Testis (tissue), 2 donors: ENCODE measurements at regions not wholly inside any gene's neighbourhood (a gene's known extent, or its start where the extent isn't known, plus 50 kb on each side); places are given as distances from the start of the nearest gene placed in this dataset.

Source experiments
- DNase-seq: peaks from one replicate; pipeline ENCODE4 v3.0.0-alpha.2; 2019
- H3K27ac ChIP-seq, 2 donors: fragments of 200-600 bp; sonication (generic); one replicate each; pipeline ENCODE4 v1.5.1; 2019
- H3K27me3 ChIP-seq: fragments of 200-600 bp; sonication (generic); one replicate; pipeline ENCODE4 v1.5.1; 2019
- H3K36me3 ChIP-seq: fragments of 200-600 bp; sonication (generic); one replicate; pipeline ENCODE4 v1.5.1; 2017; ENCODE audit warnings: low read depth; ENCODE audit errors: missing control alignments
- H3K4me1 ChIP-seq: fragments of 200-600 bp; sonication (generic); one replicate; pipeline ENCODE4 v1.5.1; 2019
- H3K4me3 ChIP-seq, 2 donors: fragments of 200-600 bp; sonication (generic); one replicate each; pipeline ENCODE4 v1.5.1; 2017 to 2019
- H3K9me3 ChIP-seq: fragments of 200-600 bp; sonication (generic); one replicate; pipeline ENCODE4 v1.5.1; 2017
- CTCF ChIP-seq, 3 experiments: fragments of 450-650 bp in 2 of 3; fragments of 200-600 bp in 1 of 3; sonication (generic) in 1 of 3; IDR thresholded peaks; one replicate each; pipeline ENCODE4 v1.5.1; 2016 to 2019; ENCODE audit warnings: antibody characterized with exemption in 3 of 3, mild to moderate bottlenecking in 2 of 3, moderate library complexity in 1 of 3
- POLR2A ChIP-seq: fragments of 450-650 bp; IDR thresholded peaks from one replicate; pipeline ENCODE4 v1.6.1; 2017; ENCODE audit warnings: antibody characterized with exemption, mild to moderate bottlenecking, moderate library complexity
- WGBS, 2 donors: methylation state at CpG; one replicate each; pipeline ENCODE4 v1.1.5; 2018; 5-methylcytosine and 5-hydroxymethylcytosine counted together
- intact Hi-C: fragments of 100-400 bp; cut with DNase I; formaldehyde crosslinking; loops from one replicate; pipeline ENCODE4 v1.15.1; 2023; ENCODE audit warnings: low total_unique reads

GRCh38 chr11:43200031-43200430 is 111.8 kb upstream of the API5 start:
- DNase-seq: no peak
- Histone ChIP-seq H3K36me3 (no peaks in the 10 kb centered on the region), H3K27ac (no peak overlapping the region), H3K9me3 (no peaks in the 10 kb centered on the region), H3K4me3 (no peak overlapping the region), H3K4me1 (no peaks in the 10 kb centered on the region), H3K27me3 (no peaks in the 10 kb centered on the region)
- intact Hi-C loops: no loop called here
- 3 to 5% methylated on average over 1 of the region's 1 CpG for WGBS, 2 donors
- TF ChIP-seq CTCF (IDR thresholded peaks at IDR 0.05) (no peak), POLR2A (no peak)

GRCh38 chr11:43212279-43212678 is 99.5 kb upstream of the API5 start:
- Histone ChIP-seq H3K36me3 (no peaks in the 10 kb centered on the region), H3K27ac (no peak overlapping the region), H3K4me3 (no peak overlapping the region), H3K9me3 (no peaks in the 10 kb centered on the region), H3K4me1 (no peaks in the 10 kb centered on the region), H3K27me3 (no peaks in the 10 kb centered on the region)
- WGBS, 2 donors: 29 to 68% methylated on average over 3 to 10 of the region's 10 CpGs
- intact Hi-C loops: no loop called here
- TF ChIP-seq CTCF (IDR thresholded peaks at IDR 0.05) (no peak), POLR2A (no peak)
- no peak for DNase-seq

GRCh38 chr11:43214471-43214870 is 97.3 kb upstream of the API5 start:
- no peaks in the 10 kb centered on the region for H3K27me3 ChIP-seq
- no peaks in the 10 kb centered on the region for H3K36me3 ChIP-seq
- no peak overlapping the region for H3K27ac ChIP-seq
- H3K9me3 ChIP-seq: no peaks in the 10 kb centered on the region
- no peak overlapping the region for H3K4me3 ChIP-seq
- DNase-seq: no peak
- intact Hi-C loops: no loop called here
- TF ChIP-seq CTCF (IDR thresholded peaks at IDR 0.05) (no peak), POLR2A (no peak)
- 39 to 79% methylated on average over 1 of the region's 1 CpG for WGBS, 2 donors
- no peaks in the 10 kb centered on the region for H3K4me1 ChIP-seq

- intact Hi-C loops: no loop called here
Measured at GRCh38 chr11:43217849-43218248, 93.9 kb upstream of the API5 start.

More at GRCh38 chr11:43217849-43218248, 93.9 kb upstream of the API5 start:
- DNase-seq: no peak
- Histone ChIP-seq H3K9me3 (no peaks in the 10 kb centered on the region), H3K36me3 (no peaks in the 10 kb centered on the region), H3K4me1 (no peaks in the 10 kb centered on the region), H3K4me3 (no peak overlapping the region), H3K27me3 (no peaks in the 10 kb centered on the region), H3K27ac (no peak overlapping the region)
- TF ChIP-seq POLR2A (no peak), CTCF (IDR thresholded peaks at IDR 0.05) (no peak)
- WGBS, 2 donors: 65 to 74% methylated on average over 7 of the region's 7 CpGs
